Neural cell (in vitro differentiated cells): ENCODE measurements at regions not wholly inside any gene's neighbourhood (a gene's known extent, or its start where the extent isn't known, plus 50 kb on each side); places are given as distances from the start of the nearest gene placed in this dataset.

ENCODE experiments used
- H2AFZ ChIP-seq: fragments of 200-600, 300-800 bp; sonication (generic), shearing (Covaris generic); 2 replicates; pipeline ENCODE4 v1.6.0; 2014; ENCODE audit warnings: low read depth, mild to moderate bottlenecking, antibody characterized with exemption, low read length, moderate library complexity
- H3F3A ChIP-seq: fragments of 200-600 bp; shearing (Covaris generic); 2 replicates; pipeline ENCODE4 v1.6.1; 2016; ENCODE audit warnings: mild to moderate bottlenecking, moderate library complexity, mixed read lengths, antibody characterized with exemption, low read length; ENCODE audit not compliant: insufficient read depth, poor library complexity, severe bottlenecking
- H3K27ac ChIP-seq: fragments of 200-600, 300-800 bp; sonication (generic), shearing (Covaris generic); 2 replicates; pipeline ENCODE4 v1.5.1; 2014; ENCODE audit warnings: mild to moderate bottlenecking, low read length, moderate library complexity
- H3K27me3 ChIP-seq: fragments of 300-800, 200-600 bp; sonication (generic), shearing (Covaris generic); 2 replicates; pipeline ENCODE4 v1.6.0; 2014; ENCODE audit warnings: mild to moderate bottlenecking, low read depth, low read length, moderate library complexity; ENCODE audit not compliant: insufficient read depth
- H3K36me3 ChIP-seq: fragments of 300-800, 200-600 bp; sonication (generic), shearing (Covaris generic); 2 replicates; pipeline ENCODE4 v1.5.1; 2014; ENCODE audit warnings: mild to moderate bottlenecking, antibody characterized with exemption, low read length, moderate library complexity; ENCODE audit not compliant: insufficient read depth
- H3K4me2 ChIP-seq: fragments of 300-800, 200-600 bp; sonication (generic), shearing (Covaris generic); 2 replicates; pipeline ENCODE4 v1.6.0; 2014; ENCODE audit warnings: mild to moderate bottlenecking, low read length
- H3K4me3 ChIP-seq: fragments of 300-800, 200-600 bp; sonication (generic), shearing (Covaris generic); 2 replicates; pipeline ENCODE4 v1.5.1; 2014; ENCODE audit warnings: mild to moderate bottlenecking, low read length, moderate library complexity
- H3K79me2 ChIP-seq: fragments of 200-600 bp; shearing (Covaris generic); replicated peaks from 2 replicates; pipeline ENCODE4 v1.6.0; 2014; ENCODE audit warnings: mild to moderate bottlenecking, low read length, moderate library complexity; ENCODE audit not compliant: insufficient read depth
- H3K9ac ChIP-seq: fragments of 300-800, 200-600 bp; sonication (generic), shearing (Covaris generic); 2 replicates; pipeline ENCODE4 v1.6.1; 2016; ENCODE audit warnings: mild to moderate bottlenecking, low read length, mixed read lengths
- H3K9me2 ChIP-seq: fragments of 200-600 bp; shearing (Covaris generic); 2 replicates; pipeline ENCODE4 v1.6.1; 2016; ENCODE audit warnings: mild to moderate bottlenecking, low read length, mixed read lengths; ENCODE audit not compliant: insufficient read depth
- H3K9me3 ChIP-seq: fragments of 200-600, 300-800 bp; sonication (generic), shearing (Covaris generic); 2 replicates; pipeline ENCODE4 v1.6.1; 2016; ENCODE audit warnings: mild to moderate bottlenecking, mixed run types, low read length, moderate library complexity, mixed read lengths
- H4K20me1 ChIP-seq: fragments of 200-600 bp; shearing (Covaris generic); 2 replicates; pipeline ENCODE4 v1.6.1; 2016; ENCODE audit warnings: mild to moderate bottlenecking, mixed run types; ENCODE audit not compliant: insufficient read depth
- CTCF ChIP-seq: fragments of 450-650 bp; IDR thresholded peaks from 2 replicates; pipeline ENCODE4 v1.5.1; 2014; ENCODE audit warnings: antibody characterized with exemption, mild to moderate bottlenecking, moderate library complexity; ENCODE audit not compliant: poor library complexity, severe bottlenecking
- EP300 ChIP-seq: fragments of 450-650 bp; conservative IDR thresholded peaks from 2 replicates; pipeline ENCODE4 v1.6.1; 2014; ENCODE audit warnings: antibody characterized with exemption, mild to moderate bottlenecking, moderate library complexity; ENCODE audit not compliant: poor library complexity, severe bottlenecking
- EZH2 ChIP-seq: fragments of 200-600, 300-800 bp; shearing (Covaris generic), sonication (generic); IDR thresholded peaks from 2 replicates; pipeline ENCODE4 v1.6.1; 2014; ENCODE audit warnings: antibody characterized with exemption, low read length, borderline replicate concordance, mild to moderate bottlenecking; ENCODE audit not compliant: insufficient read depth, poor library complexity, severe bottlenecking
- MXI1 ChIP-seq: fragments of 450-650 bp; conservative IDR thresholded peaks from 2 replicates; pipeline ENCODE4 v1.6.1; 2014; ENCODE audit warnings: antibody characterized with exemption, mild to moderate bottlenecking; ENCODE audit not compliant: poor library complexity, severe bottlenecking
- POLR2AphosphoS5 ChIP-seq: IDR thresholded peaks from 2 replicates; pipeline ENCODE4 v1.6.1; 2012
- RAD21 ChIP-seq: fragments of 450-650 bp; conservative IDR thresholded peaks from 2 replicates; pipeline ENCODE4 v1.6.1; 2014; ENCODE audit warnings: antibody characterized with exemption, mild to moderate bottlenecking, moderate library complexity
- SMC3 ChIP-seq: fragments of 450-650 bp; conservative IDR thresholded peaks from 2 replicates; pipeline ENCODE4 v1.6.1; 2014; ENCODE audit warnings: antibody characterized with exemption, mild to moderate bottlenecking, moderate library complexity; ENCODE audit not compliant: poor library complexity
- TAF1 ChIP-seq: IDR thresholded peaks from 2 replicates; pipeline ENCODE4 v1.6.1; 2012; ENCODE audit warnings: low read depth
- TF ChIP-seq, protein P1 (sequence below): IDR thresholded peaks from 2 replicates; pipeline ENCODE4 v1.6.1; 2012; ENCODE audit warnings: borderline replicate concordance

GRCh38 chr5:53392073-53392472, 88.4 kb upstream of the FST start:
- Histone ChIP-seq H4K20me1 (no peaks in the 10 kb centered on the region), H3K27me3 (no peaks in the 10 kb centered on the region), H3K79me2 (no peaks in the 10 kb centered on the region), H3K9me2 (no peaks in the 10 kb centered on the region), H3K4me3 (no peak overlapping the region), H3F3A (no peaks in the 10 kb centered on the region), H3K36me3 (no peaks in the 10 kb centered on the region), H2AFZ (no peak overlapping the region), H3K4me2 (no peak overlapping the region), H3K9ac (no peak overlapping the region), H3K27ac (no peak overlapping the region), H3K9me3 (no peaks in the 10 kb centered on the region)
- no peak for TF ChIP-seq EZH2
- no peak for TF ChIP-seq RAD21
- TF ChIP-seq SMC3: no peak
- no peak for TF ChIP-seq MXI1

DNA sequence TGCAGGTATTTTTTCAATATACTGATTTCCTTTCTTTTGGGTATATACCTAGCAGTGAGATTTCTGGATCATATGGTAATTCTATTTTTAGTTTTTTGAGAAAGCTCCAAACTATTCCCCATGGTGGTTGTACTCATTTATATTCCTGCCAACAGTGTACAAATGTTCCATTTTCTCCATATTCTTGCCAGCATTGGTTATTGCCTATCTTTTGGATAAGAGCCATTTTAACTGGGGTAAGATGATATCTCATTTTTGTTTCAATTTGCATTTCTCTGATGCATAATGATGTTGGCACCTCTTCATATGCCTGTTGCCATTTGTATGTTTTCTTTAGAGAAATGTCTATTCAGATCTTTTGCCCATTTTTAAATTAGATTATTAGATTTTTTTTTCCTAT, 85.6 kb upstream of the FST start:
- Histone ChIP-seq H3K27me3 (no peaks in the 10 kb centered on the region), H3K9ac (no peak overlapping the region), H3K9me2 (no peaks in the 10 kb centered on the region), H3K27ac (no peak overlapping the region), H3F3A (no peaks in the 10 kb centered on the region), H3K79me2 (no peaks in the 10 kb centered on the region), H3K36me3 (no peaks in the 10 kb centered on the region), H2AFZ (no peak overlapping the region), H3K4me3 (no peak overlapping the region), H3K9me3 (no peaks in the 10 kb centered on the region), H4K20me1 (no peaks in the 10 kb centered on the region), H3K4me2 (no peak overlapping the region)
- TF ChIP-seq SMC3: no peak
- TF ChIP-seq CTCF: no peak
- no peak for TF ChIP-seq TAF1
- no peak for TF ChIP-seq RAD21
- no peak for TF ChIP-seq MXI1
- TF ChIP-seq EP300: no peak
- TF ChIP-seq, protein P1, sequence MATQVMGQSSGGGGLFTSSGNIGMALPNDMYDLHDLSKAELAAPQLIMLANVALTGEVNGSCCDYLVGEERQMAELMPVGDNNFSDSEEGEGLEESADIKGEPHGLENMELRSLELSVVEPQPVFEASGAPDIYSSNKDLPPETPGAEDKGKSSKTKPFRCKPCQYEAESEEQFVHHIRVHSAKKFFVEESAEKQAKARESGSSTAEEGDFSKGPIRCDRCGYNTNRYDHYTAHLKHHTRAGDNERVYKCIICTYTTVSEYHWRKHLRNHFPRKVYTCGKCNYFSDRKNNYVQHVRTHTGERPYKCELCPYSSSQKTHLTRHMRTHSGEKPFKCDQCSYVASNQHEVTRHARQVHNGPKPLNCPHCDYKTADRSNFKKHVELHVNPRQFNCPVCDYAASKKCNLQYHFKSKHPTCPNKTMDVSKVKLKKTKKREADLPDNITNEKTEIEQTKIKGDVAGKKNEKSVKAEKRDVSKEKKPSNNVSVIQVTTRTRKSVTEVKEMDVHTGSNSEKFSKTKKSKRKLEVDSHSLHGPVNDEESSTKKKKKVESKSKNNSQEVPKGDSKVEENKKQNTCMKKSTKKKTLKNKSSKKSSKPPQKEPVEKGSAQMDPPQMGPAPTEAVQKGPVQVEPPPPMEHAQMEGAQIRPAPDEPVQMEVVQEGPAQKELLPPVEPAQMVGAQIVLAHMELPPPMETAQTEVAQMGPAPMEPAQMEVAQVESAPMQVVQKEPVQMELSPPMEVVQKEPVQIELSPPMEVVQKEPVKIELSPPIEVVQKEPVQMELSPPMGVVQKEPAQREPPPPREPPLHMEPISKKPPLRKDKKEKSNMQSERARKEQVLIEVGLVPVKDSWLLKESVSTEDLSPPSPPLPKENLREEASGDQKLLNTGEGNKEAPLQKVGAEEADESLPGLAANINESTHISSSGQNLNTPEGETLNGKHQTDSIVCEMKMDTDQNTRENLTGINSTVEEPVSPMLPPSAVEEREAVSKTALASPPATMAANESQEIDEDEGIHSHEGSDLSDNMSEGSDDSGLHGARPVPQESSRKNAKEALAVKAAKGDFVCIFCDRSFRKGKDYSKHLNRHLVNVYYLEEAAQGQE: no peak
- TF ChIP-seq POLR2AphosphoS5: no peak
- no peak for TF ChIP-seq EZH2
